ENCODE measurements at regions not wholly inside any gene's neighbourhood (a gene's known extent, or its start where the extent isn't known, plus 50 kb on each side); places are given as distances from the start of the nearest gene placed in this dataset.

DNA sequence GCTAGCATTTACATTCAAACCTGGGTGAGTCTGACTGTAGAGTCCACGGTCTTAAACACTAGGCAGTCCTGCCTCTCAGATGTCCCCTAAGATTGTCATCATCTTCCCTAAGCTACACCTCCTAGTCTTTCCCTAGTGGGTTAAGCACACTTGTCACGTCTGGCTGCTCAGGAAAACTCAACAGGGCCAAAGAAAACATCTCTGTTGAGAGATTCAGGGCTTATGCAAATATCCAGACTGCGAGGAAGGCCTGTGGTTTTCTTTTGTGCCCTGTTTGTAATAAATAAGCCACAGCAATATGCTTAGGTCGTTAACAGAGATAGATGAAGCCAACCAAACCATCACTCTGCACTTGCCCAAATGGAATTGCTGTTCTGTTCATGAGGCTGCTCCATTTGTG, 472.6 kb upstream of the DEPDC1 start:
- H3K4me3 ChIP-seq (ENCODE audit: low read depth, low read length) = no peak overlapping the region
- TF ChIP-seq, protein P1, sequence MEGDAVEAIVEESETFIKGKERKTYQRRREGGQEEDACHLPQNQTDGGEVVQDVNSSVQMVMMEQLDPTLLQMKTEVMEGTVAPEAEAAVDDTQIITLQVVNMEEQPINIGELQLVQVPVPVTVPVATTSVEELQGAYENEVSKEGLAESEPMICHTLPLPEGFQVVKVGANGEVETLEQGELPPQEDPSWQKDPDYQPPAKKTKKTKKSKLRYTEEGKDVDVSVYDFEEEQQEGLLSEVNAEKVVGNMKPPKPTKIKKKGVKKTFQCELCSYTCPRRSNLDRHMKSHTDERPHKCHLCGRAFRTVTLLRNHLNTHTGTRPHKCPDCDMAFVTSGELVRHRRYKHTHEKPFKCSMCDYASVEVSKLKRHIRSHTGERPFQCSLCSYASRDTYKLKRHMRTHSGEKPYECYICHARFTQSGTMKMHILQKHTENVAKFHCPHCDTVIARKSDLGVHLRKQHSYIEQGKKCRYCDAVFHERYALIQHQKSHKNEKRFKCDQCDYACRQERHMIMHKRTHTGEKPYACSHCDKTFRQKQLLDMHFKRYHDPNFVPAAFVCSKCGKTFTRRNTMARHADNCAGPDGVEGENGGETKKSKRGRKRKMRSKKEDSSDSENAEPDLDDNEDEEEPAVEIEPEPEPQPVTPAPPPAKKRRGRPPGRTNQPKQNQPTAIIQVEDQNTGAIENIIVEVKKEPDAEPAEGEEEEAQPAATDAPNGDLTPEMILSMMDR (IDR thresholded peaks at IDR 0.05; ENCODE audit: low read depth, low read length) = no peak

DNA sequence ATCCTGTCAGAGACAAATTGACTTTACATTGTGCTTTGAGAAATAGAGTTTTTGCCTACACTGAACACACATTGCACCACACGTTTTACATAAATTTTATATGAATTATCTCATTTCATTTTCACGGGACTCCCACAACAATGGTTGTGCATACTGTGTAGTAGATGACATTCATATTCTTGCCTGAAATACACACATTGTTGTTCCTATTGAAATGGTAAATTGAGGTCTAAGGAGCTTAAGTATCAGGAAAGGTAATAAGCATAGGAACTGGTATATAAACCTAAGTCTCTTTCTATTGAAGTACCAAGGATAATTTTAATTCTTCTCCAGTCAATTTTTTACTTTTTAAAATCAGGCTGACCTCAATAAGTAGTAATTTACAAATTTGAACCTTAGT, 473.7 kb upstream of the DEPDC1 start:
- H3K4me3 ChIP-seq (ENCODE audit: low read depth, low read length) = no peak overlapping the region
- TF ChIP-seq, protein P1 (IDR thresholded peaks at IDR 0.05; ENCODE audit: low read depth, low read length) = no peak

DNA sequence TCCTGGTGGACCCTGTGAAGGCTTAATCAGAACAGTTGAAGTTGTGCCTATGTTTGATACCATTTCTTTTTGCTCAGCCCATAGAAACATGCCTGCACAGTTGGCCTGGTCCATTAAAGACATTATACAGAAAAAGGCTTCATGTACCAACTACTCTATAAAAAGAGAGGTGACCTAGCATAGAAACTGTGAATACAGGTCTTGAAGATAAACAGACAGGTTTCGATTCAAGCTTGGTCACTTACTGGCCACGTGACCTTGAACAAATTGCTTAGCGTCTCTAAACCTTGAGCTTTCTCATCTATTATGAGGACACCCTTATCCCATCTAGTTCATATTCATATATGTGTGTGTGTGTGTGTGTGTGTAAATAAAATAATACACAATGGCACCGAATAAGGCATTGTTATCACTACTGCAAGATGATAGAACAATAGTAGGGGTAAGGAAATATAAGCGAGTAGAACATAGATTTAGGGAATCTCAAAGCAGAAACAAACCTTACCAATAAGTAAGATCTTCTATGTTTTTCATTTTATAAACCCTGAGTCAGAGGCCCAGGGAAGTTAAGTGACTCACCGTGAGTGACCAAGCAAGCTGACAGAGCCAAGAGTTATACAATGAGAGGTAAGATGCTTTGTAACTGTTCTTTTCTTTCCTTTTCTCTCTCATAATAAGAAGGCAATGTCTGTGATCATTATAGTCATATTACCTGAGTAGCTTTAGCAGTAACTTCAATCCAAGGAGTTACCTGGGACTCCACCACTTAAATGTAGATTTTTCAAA, 476.8 kb upstream of the DEPDC1 start:
- H3K4me3 ChIP-seq (ENCODE audit: low read depth, low read length) = no peak overlapping the region
- TF ChIP-seq, protein P1 (IDR thresholded peaks at IDR 0.05; ENCODE audit: low read depth, low read length) = no peak

DNA sequence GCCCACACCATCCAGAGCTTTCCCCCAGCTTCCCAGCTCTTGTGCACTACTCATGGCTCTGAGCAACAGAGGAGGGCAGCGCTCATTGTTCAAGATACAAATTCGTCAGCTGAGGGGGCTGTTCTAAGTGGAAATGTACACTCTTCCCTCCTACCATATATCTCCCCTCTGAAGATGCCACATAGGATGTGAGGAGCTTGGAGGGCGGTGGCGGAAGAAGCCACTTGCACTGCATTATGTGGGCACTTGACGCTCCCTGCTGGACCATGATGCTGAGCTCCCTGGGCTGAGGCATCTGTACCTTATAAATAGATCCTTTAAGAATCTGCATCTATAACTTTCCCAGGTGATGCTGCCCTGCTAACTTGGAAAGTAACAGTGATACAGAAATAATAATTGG, 477.6 kb upstream of the DEPDC1 start:
- TF ChIP-seq, protein P1 (IDR thresholded peaks at IDR 0.05; ENCODE audit: low read depth, low read length) = no peak
- no peak overlapping the region for H3K4me3 ChIP-seq (ENCODE audit: low read depth, low read length)

DNA sequence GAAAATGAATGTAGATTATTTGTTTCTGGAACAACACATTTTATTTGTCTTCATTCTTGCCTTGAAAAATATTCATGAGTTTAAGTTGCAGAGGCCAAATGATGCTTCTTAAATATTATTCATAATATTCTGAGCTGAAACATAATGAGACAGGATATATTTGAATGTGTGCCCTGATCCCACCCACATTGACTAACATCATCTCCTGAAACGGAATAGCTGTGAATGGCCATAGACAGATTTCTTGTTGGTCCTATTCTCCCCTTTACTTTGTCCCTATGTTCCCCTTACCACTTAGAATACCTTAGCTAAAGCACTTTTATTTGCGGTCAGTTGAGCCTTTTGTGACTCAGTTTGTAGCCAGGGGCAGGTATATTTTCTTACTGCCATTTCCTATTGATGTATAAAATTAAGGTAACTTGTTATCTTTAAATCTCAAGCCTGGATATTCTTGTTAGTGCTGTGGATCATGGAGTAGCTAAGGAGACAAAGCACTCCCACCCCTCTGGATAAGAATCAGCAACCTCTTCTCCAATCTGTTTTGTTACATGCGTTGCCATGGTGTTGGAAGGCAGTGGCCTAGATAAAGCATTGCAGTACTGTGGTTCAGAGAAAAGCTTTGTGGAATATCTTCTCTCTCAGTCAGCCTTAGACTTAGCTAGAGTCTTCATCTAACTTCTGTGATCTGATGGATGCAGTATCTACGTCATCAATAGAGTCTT, 478.5 kb upstream of the DEPDC1 start:
- TF ChIP-seq, protein P1 (IDR thresholded peaks at IDR 0.05; ENCODE audit: low read depth, low read length) = no peak
- H3K4me3 ChIP-seq (ENCODE audit: low read depth, low read length) = no peak overlapping the region

DNA sequence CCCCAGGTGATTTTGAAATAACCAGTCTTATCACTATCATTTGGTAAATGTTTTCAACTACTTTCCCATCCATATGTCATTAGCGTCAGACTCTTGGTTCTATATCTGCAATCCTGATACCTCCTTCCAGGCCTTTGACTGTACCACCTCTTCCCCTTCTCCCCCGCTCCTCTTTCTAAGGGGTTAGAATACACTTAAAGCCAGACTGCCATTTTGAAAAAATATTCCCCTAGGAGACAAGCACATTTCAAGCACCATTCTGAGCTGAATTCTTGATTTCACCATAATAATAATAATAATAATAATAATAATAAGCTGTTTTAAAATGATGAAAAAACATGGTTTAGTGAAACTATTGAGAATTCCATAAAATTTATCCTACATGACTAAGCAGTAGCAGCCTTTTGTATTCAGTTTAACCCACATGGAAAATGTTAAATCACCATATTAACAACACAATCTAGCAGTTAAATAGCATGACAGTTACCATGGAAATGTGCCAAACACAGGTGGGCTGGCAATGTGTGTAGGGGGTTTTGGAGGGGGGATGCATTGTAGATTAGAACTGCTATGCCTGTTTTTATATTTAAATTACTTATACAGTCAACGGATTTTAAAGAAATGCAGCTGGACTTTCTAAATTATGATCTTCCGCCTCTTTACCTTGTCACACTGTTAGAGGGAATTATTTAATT, 480.2 kb upstream of the DEPDC1 start:
- H3K4me3 ChIP-seq (ENCODE audit: low read depth, low read length) = no peak overlapping the region
- TF ChIP-seq, protein P1 (IDR thresholded peaks at IDR 0.05; ENCODE audit: low read depth, low read length) = no peak

Measured in WI38 (cell line).